HCT116 (cell line): ENCODE measurements at regions not wholly inside any gene's neighbourhood (a gene's known extent, or its start where the extent isn't known, plus 50 kb on each side); places are given as distances from the start of the nearest gene placed in this dataset.
A peak's percentile ranks its signal among the peaks of the same experiment; 100 is the strongest.

Source experiments
- ATAC-seq: fragments of 200-7000 bp; cut with Tn5 transposase; 2 replicates; pipeline ENCODE4 v1.9.1; 2020; ENCODE audit warnings: mild to moderate bottlenecking, moderate library complexity
- BruUV-seq: library from RNA; stranded (reverse); fragments of 400-500 nt; replicated peaks from 2 replicates; lab custom pipeline; 2021; lab: Mats Ljungman, UMichigan
- CTCF ChIA-PET: fragments of 300-600 bp; sonication (Branson Sonifier 250); formaldehyde crosslinking; loops from one replicate; lab custom pipeline; 2021; ENCODE audit warnings: antibody characterized with exemption; lab: Charles Lee
- POLR2A ChIA-PET: fragments of 300-600, 350-600 bp; sonication (Branson Sonifier 250); formaldehyde crosslinking; loops from one replicate; lab custom pipeline; 2021; ENCODE audit warnings: antibody characterized with exemption; lab: Charles Lee
- RAD21 ChIA-PET, 2 experiments: fragments of 300-600 bp; sonication (Branson Sonifier 250); formaldehyde crosslinking; loops; one replicate each; lab custom pipeline; 2023; ENCODE audit warnings: low total read pairs in 2 of 2; ENCODE audit not compliant: uncharacterized antibody in 2 of 2, unreplicated experiment in 2 of 2, low non-redundant PET in 1 of 2; lab: Charles Lee
- DNase-seq: peaks from one replicate; pipeline ENCODE4 v3.0.0-alpha.2; 2010; ENCODE audit warnings: low read depth, low spot score
- H2AFZ ChIP-seq: fragments of 200-600 bp; shearing (Covaris generic), sonication (generic); 2 replicates; pipeline ENCODE4 v1.6.1; 2017; ENCODE audit warnings: low read depth, mixed run types, mixed read lengths, antibody characterized with exemption, low read length; ENCODE audit not compliant: poor library complexity, severe bottlenecking
- H3K27ac ChIP-seq: 2 replicates; pipeline ENCODE4 v1.5.1; 2012; ENCODE audit warnings: low read depth, low read length
- H3K27me3 ChIP-seq: fragments of 200-600 bp; sonication (generic); 2 replicates; pipeline ENCODE4 v1.6.1; 2016; ENCODE audit warnings: mixed run types, low read length, mixed read lengths; ENCODE audit not compliant: insufficient read depth
- H3K36me3 ChIP-seq, 2 experiments: fragments of 200-500 bp in 1 of 2; fragments of 200-600 bp in 1 of 2; sonication (Bioruptor generic) in 1 of 2; sonication (generic) in 1 of 2; 2 replicates each; pipeline versions ENCODE4 v1.5.1 to v1.6.1; 2014 to 2016; ENCODE audit warnings: low read length in 2 of 2, inconsistent platforms in 1 of 2, mixed read lengths in 1 of 2, mixed run types in 1 of 2; ENCODE audit not compliant: insufficient read depth in 2 of 2, control insufficient read depth in 1 of 2
- H3K4me1 ChIP-seq, 2 experiments: fragments of 200-600 bp in 1 of 2; sonication (generic) in 1 of 2; 2 replicates each; pipeline versions ENCODE4 v1.5.1 to v1.6.1; 2012 to 2017; ENCODE audit warnings: low read length in 2 of 2, inconsistent platforms in 1 of 2, mild to moderate bottlenecking in 1 of 2, mixed read lengths in 1 of 2, mixed run types in 1 of 2, moderate library complexity in 1 of 2; ENCODE audit not compliant: insufficient read depth in 2 of 2, control insufficient read depth in 1 of 2
- H3K4me2 ChIP-seq: fragments of 200-600 bp; sonication (generic); 2 replicates; pipeline ENCODE4 v1.6.1; 2017; ENCODE audit warnings: mixed run types, low read length, mixed read lengths
- H3K4me3 ChIP-seq, 2 experiments: fragments of 200-600 bp in 1 of 2; sonication (generic) in 1 of 2; replicated peaks in 1 of 2; 2 replicates each; pipeline ENCODE4 v1.5.1; 2011 to 2016; ENCODE audit warnings: low read length in 2 of 2, control low read depth in 1 of 2, low read depth in 1 of 2, mild to moderate bottlenecking in 1 of 2, mixed read lengths in 1 of 2, mixed run types in 1 of 2
- H3K79me2 ChIP-seq: fragments of 200-600 bp; sonication (generic); 2 replicates; pipeline ENCODE4 v1.6.1; 2017; ENCODE audit warnings: mild to moderate bottlenecking, mixed run types, low read length, moderate library complexity, mixed read lengths; ENCODE audit not compliant: insufficient read depth
- H3K9ac ChIP-seq: fragments of 200-600 bp; sonication (generic); 2 replicates; pipeline ENCODE4 v1.6.1; 2016; ENCODE audit warnings: low read length, mixed read lengths
- H3K9me2 ChIP-seq: fragments of 200-600 bp; sonication (generic), shearing (Covaris generic); 2 replicates; pipeline ENCODE4 v1.6.1; 2017; ENCODE audit warnings: mixed run types, mild to moderate bottlenecking, moderate library complexity; ENCODE audit not compliant: insufficient read depth
- H3K9me3 ChIP-seq, 2 experiments: fragments of 200-500 bp in 1 of 2; fragments of 200-600 bp in 1 of 2; sonication (Bioruptor generic) in 1 of 2; sonication (generic) in 1 of 2; 2 replicates each; pipeline ENCODE4 v1.6.1; 2014 to 2017; ENCODE audit warnings: low read length in 2 of 2, mixed read lengths in 2 of 2, inconsistent platforms in 1 of 2, low read depth in 1 of 2, mild to moderate bottlenecking in 1 of 2, mixed run types in 1 of 2, moderate library complexity in 1 of 2; ENCODE audit not compliant: control insufficient read depth in 1 of 2, insufficient read depth in 1 of 2
- H4K20me1 ChIP-seq: fragments of 200-600 bp; sonication (generic), shearing (Covaris generic); 2 replicates; pipeline ENCODE4 v1.6.1; 2017; ENCODE audit warnings: mixed run types, mild to moderate bottlenecking, moderate library complexity; ENCODE audit not compliant: insufficient read depth
- CBX3 ChIP-seq: IDR thresholded peaks from 2 replicates; pipeline ENCODE4 v1.6.1; 2012; ENCODE audit warnings: low read depth
- EGR1 ChIP-seq: IDR thresholded peaks from 2 replicates; pipeline ENCODE4 v1.6.1; 2012; ENCODE audit warnings: low read depth
- EZH2 ChIP-seq: fragments of 200-600 bp; sonication (generic); IDR thresholded peaks from 2 replicates; pipeline ENCODE4 v1.6.1; 2017; ENCODE audit warnings: antibody characterized with exemption, mixed run types
- FOSL1 ChIP-seq: IDR thresholded peaks from 2 replicates; pipeline ENCODE4 v1.6.1; 2012; ENCODE audit warnings: low read depth
- JUND ChIP-seq: IDR thresholded peaks from 2 replicates; pipeline ENCODE4 v1.6.1; 2012
- POLR2A ChIP-seq: IDR thresholded peaks from 2 replicates; pipeline ENCODE4 v1.7.0; 2011; ENCODE audit warnings: borderline replicate concordance; ENCODE audit not compliant: insufficient read depth, insufficient read length; ENCODE audit errors: extremely low read depth
- POLR2AphosphoS5 ChIP-seq: IDR thresholded peaks from 2 replicates; pipeline ENCODE4 v1.6.1; 2011; ENCODE audit warnings: mild to moderate bottlenecking, low read depth, low read length, moderate library complexity
- RAD21 ChIP-seq: IDR thresholded peaks from 2 replicates; pipeline ENCODE4 v1.6.1; 2012; ENCODE audit warnings: low read depth, mild to moderate bottlenecking
- SIN3A ChIP-seq: IDR thresholded peaks from 2 replicates; pipeline ENCODE4 v1.6.1; 2012; ENCODE audit warnings: low read depth
- SRF ChIP-seq: IDR thresholded peaks from 2 replicates; pipeline ENCODE4 v1.6.1; 2012; ENCODE audit warnings: low read depth
- TCF7L2 ChIP-seq: IDR thresholded peaks from 2 replicates; pipeline ENCODE4 v1.7.0; 2011; ENCODE audit warnings: borderline replicate concordance, inconsistent platforms; ENCODE audit not compliant: insufficient read depth, insufficient read length; ENCODE audit errors: extremely low read depth
- YY1 ChIP-seq: IDR thresholded peaks from 2 replicates; pipeline ENCODE4 v1.6.1; 2011; ENCODE audit warnings: low read length, low read depth, moderate library complexity, mild to moderate bottlenecking; ENCODE audit not compliant: insufficient replicate concordance; ENCODE audit errors: extremely low read depth
- intact Hi-C: fragments of 100-400 bp; cut with micrococcal nuclease; formaldehyde crosslinking; loops from 2 replicates; pipeline ENCODE4 v1.10.0; 2022
- TF ChIP-seq, protein P1 (sequence below): IDR thresholded peaks from 2 replicates; pipeline ENCODE4 v1.6.1; 2012; ENCODE audit warnings: low read depth
- TF ChIP-seq, protein P2 (sequence below): IDR thresholded peaks from 2 replicates; pipeline ENCODE4 v1.6.1; 2012

DNA sequence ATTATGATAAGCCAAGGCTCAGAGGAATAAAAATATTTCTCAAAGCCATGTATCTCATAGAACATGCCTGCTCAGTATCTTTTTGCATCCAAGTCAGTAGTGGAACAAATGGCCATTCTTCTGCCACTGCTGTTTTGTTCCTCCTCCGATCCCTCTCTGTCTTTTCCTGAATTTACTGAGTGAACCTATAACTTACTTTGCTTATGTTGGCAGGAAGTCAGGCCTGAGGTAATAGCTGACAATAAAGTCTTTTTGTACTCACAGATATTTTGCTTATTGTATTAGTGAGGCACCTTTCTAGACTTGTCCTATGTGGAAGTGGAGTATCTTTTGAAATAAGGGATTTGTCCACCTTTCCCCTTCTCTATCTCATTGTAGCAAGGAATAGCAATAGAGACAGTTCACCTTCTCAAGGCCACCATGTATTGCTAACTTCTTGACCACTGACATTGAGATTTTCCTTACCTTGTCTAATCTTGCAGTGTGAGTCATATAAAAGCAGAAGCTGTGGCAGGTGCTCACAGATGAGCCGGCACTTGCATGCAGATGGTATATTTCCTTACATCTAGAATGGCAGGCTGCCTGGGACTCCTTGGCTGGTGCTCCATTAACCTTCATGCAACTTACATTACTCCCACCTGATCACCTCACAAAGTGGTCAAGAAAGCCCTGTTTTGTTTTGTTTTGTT is 68.2 kb downstream of the AGTR2 start:
- Histone ChIP-seq H3K9me3 (no peaks in the 10 kb centered on the region), H3K4me1 (no peaks in the 10 kb centered on the region), H3K4me3 (no peak overlapping the region), H3K9me2 (no peaks in the 10 kb centered on the region), H4K20me1 (no peaks in the 10 kb centered on the region), H3K9ac (no peak overlapping the region), H3K79me2 (no peaks in the 10 kb centered on the region), H2AFZ (no peak overlapping the region), H3K27me3 (no peaks in the 10 kb centered on the region), H3K36me3 (no peaks in the 10 kb centered on the region), H3K4me2 (no peak overlapping the region), H3K27ac (no peak overlapping the region)
- POLR2A ChIA-PET: no interaction called here
- intact Hi-C loops: no loop called here
- no peak for TF ChIP-seq SIN3A
- TF ChIP-seq EGR1: no peak
- no peak for TF ChIP-seq RAD21
- TF ChIP-seq CBX3: no peak
- TF ChIP-seq SRF: no peak
- TF ChIP-seq JUND: no peak
- no peak for TF ChIP-seq EZH2
- TF ChIP-seq TCF7L2: no peak
- CTCF ChIA-PET: no interaction called here
- no peak for ATAC-seq
- no TSS peak for BruUV-seq
- RAD21 ChIA-PET: no interaction called here
- no peak for DNase-seq

DNA sequence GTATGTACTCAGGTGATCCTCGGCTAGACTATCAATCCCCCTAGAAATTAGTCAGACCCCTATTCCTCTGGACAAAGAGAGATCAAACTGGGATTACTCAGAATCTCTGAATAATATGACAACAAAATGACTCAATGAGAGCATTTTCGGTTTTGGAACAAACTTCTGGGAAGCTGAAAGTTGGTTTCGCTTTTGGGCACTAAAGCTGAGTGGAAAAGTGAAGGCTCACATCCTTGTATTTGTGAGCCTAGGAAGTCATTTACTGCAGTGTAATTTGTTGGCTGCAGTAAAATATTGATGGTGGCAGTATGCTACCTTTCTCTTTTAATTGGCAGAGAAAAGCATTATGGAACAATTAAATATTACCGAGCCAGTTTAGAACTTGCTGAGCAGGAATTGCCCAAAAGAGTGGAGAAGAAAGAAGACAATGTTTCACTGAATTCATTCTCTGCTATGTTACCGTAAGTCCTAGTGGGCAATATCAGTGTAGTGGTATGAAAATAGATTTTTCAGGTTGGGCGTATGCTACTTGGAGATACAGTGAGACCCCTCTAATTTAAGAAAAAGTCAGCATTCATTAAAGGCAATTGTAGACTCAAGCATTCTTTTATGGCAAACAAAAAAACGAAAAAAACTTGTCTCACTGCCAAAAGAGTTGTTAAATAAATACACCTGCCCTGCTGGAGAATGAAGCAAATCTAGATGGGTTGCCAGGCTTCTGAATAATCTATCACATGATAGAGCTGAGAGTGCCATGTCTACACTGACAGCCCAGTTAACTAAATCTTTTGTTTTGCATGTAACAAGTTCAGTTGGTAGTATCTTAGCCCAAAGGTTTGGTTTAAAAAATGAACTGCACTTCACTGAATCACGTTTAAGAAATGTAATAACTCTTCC is 69.6 kb downstream of the AGTR2 start:
- no TSS peak for BruUV-seq
- no peaks in the 10 kb centered on the region for H4K20me1 ChIP-seq
- H3K4me1 ChIP-seq: no peaks in the 10 kb centered on the region
- H3K27me3 ChIP-seq: no peaks in the 10 kb centered on the region
- no peak overlapping the region for H3K4me3 ChIP-seq
- H3K36me3 ChIP-seq: no peaks in the 10 kb centered on the region
- H3K9ac ChIP-seq: no peak overlapping the region
- peak overlapping the region; percentile 23; the same call in 1 of the 2 replicates for H3K4me2 ChIP-seq
- TF ChIP-seq YY1 (no peak), FOSL1 (no peak), POLR2A (no peak), RAD21 (no peak), POLR2AphosphoS5 (no peak), TCF7L2 (no peak)
- TF ChIP-seq, protein P1, sequence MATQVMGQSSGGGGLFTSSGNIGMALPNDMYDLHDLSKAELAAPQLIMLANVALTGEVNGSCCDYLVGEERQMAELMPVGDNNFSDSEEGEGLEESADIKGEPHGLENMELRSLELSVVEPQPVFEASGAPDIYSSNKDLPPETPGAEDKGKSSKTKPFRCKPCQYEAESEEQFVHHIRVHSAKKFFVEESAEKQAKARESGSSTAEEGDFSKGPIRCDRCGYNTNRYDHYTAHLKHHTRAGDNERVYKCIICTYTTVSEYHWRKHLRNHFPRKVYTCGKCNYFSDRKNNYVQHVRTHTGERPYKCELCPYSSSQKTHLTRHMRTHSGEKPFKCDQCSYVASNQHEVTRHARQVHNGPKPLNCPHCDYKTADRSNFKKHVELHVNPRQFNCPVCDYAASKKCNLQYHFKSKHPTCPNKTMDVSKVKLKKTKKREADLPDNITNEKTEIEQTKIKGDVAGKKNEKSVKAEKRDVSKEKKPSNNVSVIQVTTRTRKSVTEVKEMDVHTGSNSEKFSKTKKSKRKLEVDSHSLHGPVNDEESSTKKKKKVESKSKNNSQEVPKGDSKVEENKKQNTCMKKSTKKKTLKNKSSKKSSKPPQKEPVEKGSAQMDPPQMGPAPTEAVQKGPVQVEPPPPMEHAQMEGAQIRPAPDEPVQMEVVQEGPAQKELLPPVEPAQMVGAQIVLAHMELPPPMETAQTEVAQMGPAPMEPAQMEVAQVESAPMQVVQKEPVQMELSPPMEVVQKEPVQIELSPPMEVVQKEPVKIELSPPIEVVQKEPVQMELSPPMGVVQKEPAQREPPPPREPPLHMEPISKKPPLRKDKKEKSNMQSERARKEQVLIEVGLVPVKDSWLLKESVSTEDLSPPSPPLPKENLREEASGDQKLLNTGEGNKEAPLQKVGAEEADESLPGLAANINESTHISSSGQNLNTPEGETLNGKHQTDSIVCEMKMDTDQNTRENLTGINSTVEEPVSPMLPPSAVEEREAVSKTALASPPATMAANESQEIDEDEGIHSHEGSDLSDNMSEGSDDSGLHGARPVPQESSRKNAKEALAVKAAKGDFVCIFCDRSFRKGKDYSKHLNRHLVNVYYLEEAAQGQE: no peak
- TF ChIP-seq, protein P2, sequence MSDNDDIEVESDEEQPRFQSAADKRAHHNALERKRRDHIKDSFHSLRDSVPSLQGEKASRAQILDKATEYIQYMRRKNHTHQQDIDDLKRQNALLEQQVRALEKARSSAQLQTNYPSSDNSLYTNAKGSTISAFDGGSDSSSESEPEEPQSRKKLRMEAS: no peak
- no peak for DNase-seq
- H3K9me2 ChIP-seq: no peaks in the 10 kb centered on the region
- no peaks in the 10 kb centered on the region for H3K9me3 ChIP-seq
- CTCF ChIA-PET: no interaction called here
- POLR2A ChIA-PET: no interaction called here
- H3K79me2 ChIP-seq: no peaks in the 10 kb centered on the region
- no peak for ATAC-seq
- intact Hi-C loops: no loop called here
- no peak overlapping the region for H3K27ac ChIP-seq
- RAD21 ChIA-PET: no interaction called here
- H2AFZ ChIP-seq: no peak overlapping the region
